Liver (tissue), 8 donors: ENCODE measurements at regions not wholly inside any gene's neighbourhood (a gene's known extent, or its start where the extent isn't known, plus 50 kb on each side); places are given as distances from the start of the nearest gene placed in this dataset.

ENCODE experiments used
- DNase-seq: peaks from one replicate; pipeline ENCODE4 v3.0.0-alpha.2; 2017; ENCODE audit warnings: low spot score
- H3K27ac ChIP-seq, 2 donors: one replicate each; pipeline ENCODE4 v1.7.0; 2013; ENCODE audit warnings: inconsistent platforms in 2 of 2, low read length in 2 of 2, control low read depth in 1 of 2, low read depth in 1 of 2, mild to moderate bottlenecking in 1 of 2
- H3K27me3 ChIP-seq, 4 donors: one replicate each; pipeline versions ENCODE4 v1.6.1 to v1.7.0; 2013; ENCODE audit warnings: low read length in 3 of 4, inconsistent platforms in 1 of 4, mild to moderate bottlenecking in 1 of 4, moderate library complexity in 1 of 4; ENCODE audit not compliant: control insufficient read depth in 4 of 4, insufficient read depth in 4 of 4
- H3K36me3 ChIP-seq, 4 donors: one replicate each; pipeline versions ENCODE4 v1.6.1 to v1.7.0; 2013; ENCODE audit warnings: low read length in 3 of 4, mild to moderate bottlenecking in 3 of 4, low read depth in 1 of 4, moderate library complexity in 1 of 4; ENCODE audit not compliant: control insufficient read depth in 4 of 4, insufficient read depth in 3 of 4
- H3K4me1 ChIP-seq, 4 donors: one replicate each; pipeline versions ENCODE4 v1.6.1 to v1.7.0; 2013; ENCODE audit warnings: low read length in 3 of 4, mild to moderate bottlenecking in 3 of 4, moderate library complexity in 1 of 4; ENCODE audit not compliant: control insufficient read depth in 4 of 4, insufficient read depth in 4 of 4
- H3K4me3 ChIP-seq, 3 donors: one replicate each; pipeline versions ENCODE4 v1.6.1 to v1.7.0; 2013; ENCODE audit warnings: low read length in 3 of 3, control low read depth in 1 of 3, low read depth in 1 of 3, mild to moderate bottlenecking in 1 of 3
- H3K9ac ChIP-seq, 2 donors: one replicate each; pipeline ENCODE4 v1.7.0; 2013; ENCODE audit warnings: low read length in 2 of 2, mild to moderate bottlenecking in 2 of 2, moderate library complexity in 2 of 2, control low read depth in 1 of 2, low read depth in 1 of 2
- H3K9me3 ChIP-seq, 4 donors: one replicate each; pipeline versions ENCODE4 v1.6.1 to v1.7.0; 2013; ENCODE audit warnings: low read length in 3 of 4; ENCODE audit not compliant: control insufficient read depth in 4 of 4
- ATF3 ChIP-seq: IDR thresholded peaks from 2 replicates; pipeline ENCODE4 v1.6.1; 2016; ENCODE audit warnings: antibody characterized with exemption
- CTCF ChIP-seq: fragments of 150-350 bp; IDR thresholded peaks from 2 replicates; pipeline ENCODE4 v1.5.1; 2017; ENCODE audit warnings: improper control_type of control experiment, low read depth, low read length; ENCODE audit not compliant: missing input control
- EGR1 ChIP-seq, 2 donors: IDR thresholded peaks; 2 replicates each; pipeline ENCODE4 v1.6.1; 2016 to 2018; ENCODE audit warnings: antibody characterized with exemption in 2 of 2, low read depth in 2 of 2
- FOXA1 ChIP-seq: IDR thresholded peaks from 2 replicates; pipeline ENCODE4 v1.6.1; 2016; ENCODE audit warnings: antibody characterized with exemption
- FOXA2 ChIP-seq: IDR thresholded peaks from 2 replicates; pipeline ENCODE4 v1.6.1; 2016; ENCODE audit warnings: antibody characterized with exemption
- GABPA ChIP-seq, 2 donors: IDR thresholded peaks in 1 of 2; conservative IDR thresholded peaks in 1 of 2; 2 replicates each; pipeline ENCODE4 v1.6.1; 2016; ENCODE audit warnings: antibody characterized with exemption in 2 of 2, mild to moderate bottlenecking in 1 of 2, moderate library complexity in 1 of 2
- HNF4A ChIP-seq, 2 donors: conservative IDR thresholded peaks; 2 replicates each; pipeline ENCODE4 v1.6.1; 2016; ENCODE audit warnings: antibody characterized with exemption in 2 of 2, mild to moderate bottlenecking in 2 of 2
- HNF4G ChIP-seq: IDR thresholded peaks from 2 replicates; pipeline ENCODE4 v1.6.1; 2016; ENCODE audit warnings: antibody characterized with exemption
- JUND ChIP-seq, 2 donors: IDR thresholded peaks; 2 replicates each; pipeline ENCODE4 v1.6.1; 2016; ENCODE audit warnings: antibody characterized with exemption in 2 of 2
- MAX ChIP-seq: IDR thresholded peaks from 2 replicates; pipeline ENCODE4 v1.6.1; 2016; ENCODE audit warnings: antibody characterized with exemption
- NR2F2 ChIP-seq: IDR thresholded peaks from 2 replicates; pipeline ENCODE4 v1.6.1; 2016; ENCODE audit warnings: antibody characterized with exemption
- RAD21 ChIP-seq, 2 donors: IDR thresholded peaks; 2 replicates each; pipeline ENCODE4 v1.6.1; 2016; ENCODE audit warnings: antibody characterized with exemption in 2 of 2, mild to moderate bottlenecking in 2 of 2
- REST ChIP-seq: IDR thresholded peaks from 2 replicates; pipeline ENCODE4 v1.6.1; 2016; ENCODE audit warnings: antibody characterized with exemption, mild to moderate bottlenecking
- RXRA ChIP-seq, 2 donors: IDR thresholded peaks; 2 replicates each; pipeline ENCODE4 v1.6.1; 2017 to 2018; ENCODE audit warnings: antibody characterized with exemption in 2 of 2, mild to moderate bottlenecking in 1 of 2
- SP1 ChIP-seq: IDR thresholded peaks from 2 replicates; pipeline ENCODE4 v1.6.1; 2018; ENCODE audit warnings: antibody characterized with exemption, mild to moderate bottlenecking
- TAF1 ChIP-seq: conservative IDR thresholded peaks from 2 replicates; pipeline ENCODE4 v1.6.1; 2016; ENCODE audit warnings: antibody characterized with exemption, mild to moderate bottlenecking
- YY1 ChIP-seq: IDR thresholded peaks from 2 replicates; pipeline ENCODE4 v1.6.1; 2016; ENCODE audit warnings: antibody characterized with exemption, mild to moderate bottlenecking
- ZBTB33 ChIP-seq: IDR thresholded peaks from 2 replicates; pipeline ENCODE4 v1.6.1; 2016; ENCODE audit warnings: antibody characterized with exemption
- WGBS: extraction: QIAGEN DNeasy Blood & Tissue Kit; methylation state at CpG from one replicate; pipeline ENCODE4 v1.1.7; 2013; 5-methylcytosine and 5-hydroxymethylcytosine counted together
- donor health status: healthy.
- donor health status: healthy.
- donor health status: healthy.
- donor health status: healthy.
- donor health status: healthy.

- H3K36me3 ChIP-seq: no peaks in the 10 kb centered on the region
- H3K9me3 ChIP-seq: peaks cover 0 to 5% (median 2%) of the 10 kb centered on the region in 4 donors
- peaks cover 0 to 3% (median 0%) of the 10 kb centered on the region in 4 donors for H3K27me3 ChIP-seq
- no peaks in the 10 kb centered on the region for H3K4me1 ChIP-seq
- no peak overlapping the region for H3K4me3 ChIP-seq
- DNase-seq: no peak
- no peak overlapping the region for H3K27ac ChIP-seq
- H3K9ac ChIP-seq: no peak overlapping the region
- 74% methylated on average over 3 of the region's 3 CpGs for WGBS
- TF ChIP-seq RAD21 (IDR thresholded peaks at IDR 0.05): no peak
- TF ChIP-seq SP1: no peak
- TF ChIP-seq HNF4A (conservative IDR thresholded peaks at IDR 0.05): no peak
- TF ChIP-seq TAF1: no peak
These were observed 216.6 kb downstream of the KDR start for GRCh38 chr4:54908763-54909162.

- H3K9me3 ChIP-seq: peaks cover 0 to 5% (median 2%) of the 10 kb centered on the region in 4 donors
- H3K36me3 ChIP-seq: no peaks in the 10 kb centered on the region
- H3K27me3 ChIP-seq: peaks cover 0 to 8% (median 0%) of the 10 kb centered on the region in 4 donors
- no peak for DNase-seq
- H3K27ac ChIP-seq: no peak overlapping the region
- H3K4me1 ChIP-seq: no peaks in the 10 kb centered on the region
- no peak overlapping the region for H3K4me3 ChIP-seq
- H3K9ac ChIP-seq: no peak overlapping the region
- TF ChIP-seq YY1: no peak
- TF ChIP-seq SP1: no peak
- no peak for TF ChIP-seq ZBTB33
- TF ChIP-seq RAD21 (IDR thresholded peaks at IDR 0.05): no peak
- no peak for TF ChIP-seq FOXA1
- no peak for TF ChIP-seq HNF4A (conservative IDR thresholded peaks at IDR 0.05)
- no peak for TF ChIP-seq JUND (IDR thresholded peaks at IDR 0.05)
- no peak for TF ChIP-seq NR2F2
- WGBS: 77% methylated on average over 2 of the region's 2 CpGs
These were observed 220.4 kb downstream of the KDR start for GRCh38 chr4:54904953-54905352.

GRCh38 chr4:54902976-54903375 is 222.4 kb downstream of the KDR start:
- no peak for DNase-seq
- Histone ChIP-seq H3K27me3 (peaks cover 0 to 8% (median 0%) of the 10 kb centered on the region in 4 donors), H3K27ac (no peak overlapping the region), H3K9ac (no peak overlapping the region), H3K4me3 (no peak overlapping the region), H3K36me3 (no peaks in the 10 kb centered on the region), H3K4me1 (no peaks in the 10 kb centered on the region), H3K9me3 (peaks cover 0 to 5% (median 2%) of the 10 kb centered on the region in 4 donors)
- TF ChIP-seq TAF1: no peak
- no peak for TF ChIP-seq GABPA (IDR thresholded peaks at IDR 0.05 in 1 of 2, conservative IDR thresholded peaks at IDR 0.05 in 1 of 2)
- TF ChIP-seq FOXA2: no peak
- no peak for TF ChIP-seq CTCF
- no peak for TF ChIP-seq SP1
- TF ChIP-seq RXRA (IDR thresholded peaks at IDR 0.05): no peak
- TF ChIP-seq YY1: no peak
- TF ChIP-seq MAX: no peak
- TF ChIP-seq ZBTB33: no peak
- no peak for TF ChIP-seq NR2F2
- no peak for TF ChIP-seq ATF3
- no peak for TF ChIP-seq EGR1 (IDR thresholded peaks at IDR 0.05; ENCODE audit: low read depth in 2 of 2)
- no peak for TF ChIP-seq JUND (IDR thresholded peaks at IDR 0.05)
- TF ChIP-seq REST: no peak
- TF ChIP-seq HNF4A (conservative IDR thresholded peaks at IDR 0.05): no peak
- TF ChIP-seq HNF4G: no peak
- TF ChIP-seq FOXA1: no peak
- no peak for TF ChIP-seq RAD21 (IDR thresholded peaks at IDR 0.05)
- WGBS: 83% methylated on average over 3 of the region's 3 CpGs
